Gastrocnemius medialis (tissue), 4 donors: ENCODE measurements at regions not wholly inside any gene's neighbourhood (a gene's known extent, or its start where the extent isn't known, plus 50 kb on each side); places are given as distances from the start of the nearest gene placed in this dataset.

Experiments
- ATAC-seq, 2 donors: fragments of 150-250 bp; one replicate each; pipeline ENCODE4 v1.9.1; 2016
- DNase-seq, 2 donors: peaks; one replicate each; pipeline ENCODE4 v3.0.0-alpha.2; 2019
- H3K27ac ChIP-seq, 4 donors: fragments of 200-600 bp; sonication (generic); 1 replicate in 1 of 4; 2 replicates in 3 of 4; pipeline ENCODE4 v1.5.1; 2016 to 2018; ENCODE audit warnings: mild to moderate bottlenecking in 2 of 4, moderate library complexity in 1 of 4
- H3K27me3 ChIP-seq, 3 donors: fragments of 200-600 bp; sonication (generic) in 2 of 3; 1 replicate in 1 of 3; 2 replicates in 2 of 3; pipeline versions ENCODE4 v1.5.1 to v1.6.0; 2016 to 2019; ENCODE audit warnings: mild to moderate bottlenecking in 1 of 3, moderate library complexity in 1 of 3
- H3K36me3 ChIP-seq, 2 donors: fragments of 200-600 bp; sonication (generic) in 1 of 2; one replicate each; pipeline ENCODE4 v1.5.1; 2017 to 2018
- H3K4me1 ChIP-seq, 2 donors: fragments of 200-600 bp; sonication (generic) in 1 of 2; one replicate each; pipeline ENCODE4 v1.5.1; 2016 to 2017; ENCODE audit warnings: mild to moderate bottlenecking in 2 of 2
- H3K4me3 ChIP-seq, 4 donors: fragments of 200-600 bp; sonication (generic) in 3 of 4; 1 replicate in 1 of 4; 2 replicates in 3 of 4; pipeline ENCODE4 v1.5.1; 2016 to 2019; ENCODE audit warnings: mild to moderate bottlenecking in 2 of 4
- H3K9me3 ChIP-seq, 3 donors: fragments of 200-600 bp; sonication (generic) in 2 of 3; 1 replicate in 1 of 3; 2 replicates in 2 of 3; pipeline ENCODE4 v1.5.1; 2016 to 2019
- CTCF ChIP-seq, 5 experiments: fragments of 450-650 bp in 3 of 5; fragments of 200-600 bp in 2 of 5; sonication (generic) in 2 of 5; IDR thresholded peaks in 4 of 5; conservative IDR thresholded peaks in 1 of 5; 1 replicate in 4 of 5; 2 replicates in 1 of 5; pipeline ENCODE4 v1.5.1; 2016 to 2019; ENCODE audit warnings: antibody characterized with exemption in 5 of 5, mild to moderate bottlenecking in 3 of 5, moderate library complexity in 3 of 5
- POLR2A ChIP-seq, 2 donors: fragments of 450-650 bp; IDR thresholded peaks; one replicate each; pipeline ENCODE4 v1.6.1; 2017; ENCODE audit warnings: antibody characterized with exemption in 2 of 2, mild to moderate bottlenecking in 2 of 2, moderate library complexity in 2 of 2
- in situ Hi-C, 4 donors: fragments of 200-750 bp; cut with MboI; loops; one replicate each; pipeline versions ENCODE4 v1.15.0 to v1.8.0; 2017; ENCODE audit warnings: low sequenced_read_pairs in 4 of 4
- intact Hi-C: fragments of 100-400 bp; cut with DNase I; formaldehyde crosslinking; loops from one replicate; pipeline ENCODE4 v1.15.1; 2023; ENCODE audit warnings: low total_unique reads

GRCh38 chr22:47568700-47569099 lies 806.2 kb downstream of the TBC1D22A start:
- DNase-seq: no peak
- intact Hi-C loops (no loop called here), in situ Hi-C loops (no loop called here)
- peaks cover 0 to 3% (median 0%) of the 10 kb centered on the region in 3 donors for H3K27me3 ChIP-seq
- ATAC-seq: no peak
- no peaks in the 10 kb centered on the region for H3K4me1 ChIP-seq
- H3K9me3 ChIP-seq: no peaks in the 10 kb centered on the region
- H3K27ac ChIP-seq: no peak overlapping the region
- TF ChIP-seq POLR2A (IDR thresholded peaks at IDR 0.05) (no peak), CTCF (IDR thresholded peaks at IDR 0.05 in 4 of 5, conservative IDR thresholded peaks at IDR 0.05 in 1 of 5) (no peak)
- H3K4me3 ChIP-seq: no peak overlapping the region
- no peaks in the 10 kb centered on the region for H3K36me3 ChIP-seq

- Histone ChIP-seq H3K4me3 (no peak overlapping the region), H3K27ac (no peak overlapping the region), H3K9me3 (no peaks in the 10 kb centered on the region), H3K27me3 (peaks cover 0 to 3% (median 0%) of the 10 kb centered on the region in 3 donors), H3K4me1 (no peaks in the 10 kb centered on the region), H3K36me3 (no peaks in the 10 kb centered on the region)
- no peak for DNase-seq
- intact Hi-C loops (no loop called here), in situ Hi-C loops (no loop called here)
- TF ChIP-seq POLR2A (IDR thresholded peaks at IDR 0.05) (no peak), CTCF (IDR thresholded peaks at IDR 0.05 in 4 of 5, conservative IDR thresholded peaks at IDR 0.05 in 1 of 5) (no peak)
- ATAC-seq: no peak
Observed at GRCh38 chr22:47567126-47568090, 805.0 kb downstream of the TBC1D22A start.

GRCh38 chr22:47566491-47566890 lies 804.0 kb downstream of the TBC1D22A start:
- intact Hi-C loops: no loop called here
- Histone ChIP-seq H3K4me3 (no peak overlapping the region), H3K4me1 (no peaks in the 10 kb centered on the region), H3K27me3 (peaks cover 0 to 3% (median 0%) of the 10 kb centered on the region in 3 donors), H3K9me3 (no peaks in the 10 kb centered on the region), H3K27ac (no peak overlapping the region), H3K36me3 (no peaks in the 10 kb centered on the region)
- TF ChIP-seq CTCF (IDR thresholded peaks at IDR 0.05 in 4 of 5, conservative IDR thresholded peaks at IDR 0.05 in 1 of 5): no peak
- no peak for DNase-seq
- no peak for ATAC-seq
- in situ Hi-C loops: no loop called here

- TF ChIP-seq CTCF (IDR thresholded peaks at IDR 0.05 in 4 of 5, conservative IDR thresholded peaks at IDR 0.05 in 1 of 5) (no peak), POLR2A (IDR thresholded peaks at IDR 0.05) (no peak)
- intact Hi-C loops: no loop called here
- DNase-seq: no peak
- Histone ChIP-seq H3K4me1 (no peaks in the 10 kb centered on the region), H3K27ac (no peak overlapping the region), H3K9me3 (no peaks in the 10 kb centered on the region), H3K4me3 (no peak overlapping the region), H3K36me3 (no peaks in the 10 kb centered on the region), H3K27me3 (peaks cover 0 to 3% (median 0%) of the 10 kb centered on the region in 3 donors)
- in situ Hi-C loops: no loop called here
- no peak for ATAC-seq
Observed at GRCh38 chr22:47565607-47566006, 803.2 kb downstream of the TBC1D22A start.
